ENCODE measurements at regions not wholly inside any gene's neighbourhood (a gene's known extent, or its start where the extent isn't known, plus 50 kb on each side); places are given as distances from the start of the nearest gene placed in this dataset.

- H3K36me3 ChIP-seq, result no peaks in the 10 kb centered on the region
- no peaks in the 10 kb centered on the region for H3K9me3 ChIP-seq
- no peak for DNase-seq (ENCODE audit: low spot score in 2 of 2)
- TF ChIP-seq POLR2A (IDR thresholded peaks at IDR 0.05), result no peak
- TF ChIP-seq POLR2AphosphoS5 (IDR thresholded peaks at IDR 0.05), result no peak
- no peak overlapping the region for H3K4me3 ChIP-seq
- peaks cover 2% of the 10 kb centered on the region for H3K4me1 ChIP-seq
- no peak overlapping the region for H3K27ac ChIP-seq
- 89% methylated on average over 2 of the region's 2 CpGs for WGBS
- H3K27me3 ChIP-seq, result no peaks in the 10 kb centered on the region
Measured at GRCh38 chr12:13443028-13443427, 246.5 kb downstream of the EMP1 start.

GRCh38 chr12:13442457-13442856, 245.9 kb downstream of the EMP1 start:
- H3K27ac ChIP-seq, result no peak overlapping the region
- H3K27me3 ChIP-seq, result no peaks in the 10 kb centered on the region
- H3K4me1 ChIP-seq, result peaks cover 2% of the 10 kb centered on the region
- H3K4me3 ChIP-seq, result no peak overlapping the region
- 53% methylated on average over 1 of the region's 1 CpG for WGBS
- no peaks in the 10 kb centered on the region for H3K9me3 ChIP-seq
- no peak for DNase-seq (ENCODE audit: low spot score in 2 of 2)
- no peaks in the 10 kb centered on the region for H3K36me3 ChIP-seq
- TF ChIP-seq EP300 (IDR thresholded peaks at IDR 0.05) (no peak), CTCF (IDR thresholded peaks at IDR 0.05) (no peak), POLR2A (IDR thresholded peaks at IDR 0.05) (no peak), POLR2AphosphoS5 (IDR thresholded peaks at IDR 0.05) (no peak)

- Histone ChIP-seq H3K27me3 (no peaks in the 10 kb centered on the region), H3K4me3 (no peak overlapping the region), H3K9me3 (no peaks in the 10 kb centered on the region), H3K27ac (no peak overlapping the region), H3K36me3 (no peaks in the 10 kb centered on the region), H3K4me1 (peaks cover 2% of the 10 kb centered on the region)
- WGBS, result 68% methylated on average over 6 of the region's 6 CpGs
- no peak for DNase-seq (ENCODE audit: low spot score in 2 of 2)
- TF ChIP-seq POLR2AphosphoS5 (IDR thresholded peaks at IDR 0.05), result no peak
- no peak for TF ChIP-seq EP300 (IDR thresholded peaks at IDR 0.05)
- no peak for TF ChIP-seq POLR2A (IDR thresholded peaks at IDR 0.05)
- TF ChIP-seq CTCF (IDR thresholded peaks at IDR 0.05), result no peak
Measured at GRCh38 chr12:13440844-13441243, 244.3 kb downstream of the EMP1 start.

- WGBS, result 92% methylated on average over 4 of the region's 4 CpGs
- TF ChIP-seq POLR2AphosphoS5 (IDR thresholded peaks at IDR 0.05) (no peak), POLR2A (IDR thresholded peaks at IDR 0.05) (no peak), CTCF (IDR thresholded peaks at IDR 0.05) (no peak), EP300 (IDR thresholded peaks at IDR 0.05) (no peak)
- no peaks in the 10 kb centered on the region for H3K9me3 ChIP-seq
- no peaks in the 10 kb centered on the region for H3K4me1 ChIP-seq
- H3K27me3 ChIP-seq, result no peaks in the 10 kb centered on the region
- DNase-seq (ENCODE audit: low spot score in 2 of 2), result no peak
- H3K4me3 ChIP-seq, result no peak overlapping the region
- H3K27ac ChIP-seq, result no peak overlapping the region
- H3K36me3 ChIP-seq, result no peaks in the 10 kb centered on the region
Measured at GRCh38 chr12:13437541-13437940, 241.0 kb downstream of the EMP1 start.

- DNase-seq (ENCODE audit: low spot score in 2 of 2), result no peak
- no peak for TF ChIP-seq POLR2A (IDR thresholded peaks at IDR 0.05)
- no peak for TF ChIP-seq POLR2AphosphoS5 (IDR thresholded peaks at IDR 0.05)
- TF ChIP-seq EP300 (IDR thresholded peaks at IDR 0.05), result no peak
- TF ChIP-seq CTCF (IDR thresholded peaks at IDR 0.05), result no peak
- WGBS, result 81% methylated on average over 11 of the region's 11 CpGs
- Histone ChIP-seq H3K36me3 (no peaks in the 10 kb centered on the region), H3K27me3 (no peaks in the 10 kb centered on the region), H3K4me1 (no peaks in the 10 kb centered on the region), H3K9me3 (no peaks in the 10 kb centered on the region), H3K27ac (no peak overlapping the region), H3K4me3 (no peak overlapping the region)
Measured at GRCh38 chr12:13436696-13437391, 240.3 kb downstream of the EMP1 start.

GRCh38 chr12:13436182-13436581, 239.7 kb downstream of the EMP1 start:
- Histone ChIP-seq H3K4me1 (no peaks in the 10 kb centered on the region), H3K9me3 (no peaks in the 10 kb centered on the region), H3K27me3 (no peaks in the 10 kb centered on the region), H3K36me3 (no peaks in the 10 kb centered on the region), H3K4me3 (no peak overlapping the region), H3K27ac (no peak overlapping the region)
- no peak for DNase-seq (ENCODE audit: low spot score in 2 of 2)
- TF ChIP-seq CTCF (IDR thresholded peaks at IDR 0.05) (no peak), POLR2A (IDR thresholded peaks at IDR 0.05) (no peak), POLR2AphosphoS5 (IDR thresholded peaks at IDR 0.05) (no peak), EP300 (IDR thresholded peaks at IDR 0.05) (no peak)
- WGBS, result 58% methylated on average over 2 of the region's 2 CpGs
